ENCODE measurements at regions not wholly inside any gene's neighbourhood (a gene's known extent, or its start where the extent isn't known, plus 50 kb on each side); places are given as distances from the start of the nearest gene placed in this dataset.

GRCh38 chr3:3693593-3693992 lies 105.6 kb upstream of the LRRN1 start:
- TF ChIP-seq CTCF (conservative IDR thresholded peaks at IDR 0.05; ENCODE audit: low read depth, low read length), result no peak
- TF ChIP-seq EZH2 (IDR thresholded peaks at IDR 0.05; ENCODE audit: borderline replicate concordance, low read depth, low read length, poor library complexity, severe bottlenecking), result no peak

Data from A673 (cell line).